Kidney epithelial cell (primary cell): ENCODE measurements at regions not wholly inside any gene's neighbourhood (a gene's known extent, or its start where the extent isn't known, plus 50 kb on each side); places are given as distances from the start of the nearest gene placed in this dataset.

Experiments used
- DNase-seq: peaks from one replicate; pipeline ENCODE4 v3.0.0-alpha.2; 2010; ENCODE audit warnings: low read depth
- H3K27me3 ChIP-seq: 2 replicates; pipeline ENCODE4 v1.6.0; 2011; ENCODE audit warnings: low read length; ENCODE audit not compliant: control insufficient read depth, insufficient read depth
- H3K36me3 ChIP-seq: 2 replicates; pipeline ENCODE4 v1.5.1; 2011; ENCODE audit warnings: low read length; ENCODE audit not compliant: control insufficient read depth, insufficient read depth
- H3K4me3 ChIP-seq: 2 replicates; pipeline ENCODE4 v1.5.1; 2011; ENCODE audit warnings: low read depth, mild to moderate bottlenecking, control low read depth, low read length
- CTCF ChIP-seq: IDR thresholded peaks from 2 replicates; pipeline ENCODE4 v1.5.1; 2011; ENCODE audit warnings: mild to moderate bottlenecking, moderate library complexity, low read length, control low read depth, inconsistent platforms; ENCODE audit not compliant: insufficient read depth, poor library complexity, severe bottlenecking

DNA sequence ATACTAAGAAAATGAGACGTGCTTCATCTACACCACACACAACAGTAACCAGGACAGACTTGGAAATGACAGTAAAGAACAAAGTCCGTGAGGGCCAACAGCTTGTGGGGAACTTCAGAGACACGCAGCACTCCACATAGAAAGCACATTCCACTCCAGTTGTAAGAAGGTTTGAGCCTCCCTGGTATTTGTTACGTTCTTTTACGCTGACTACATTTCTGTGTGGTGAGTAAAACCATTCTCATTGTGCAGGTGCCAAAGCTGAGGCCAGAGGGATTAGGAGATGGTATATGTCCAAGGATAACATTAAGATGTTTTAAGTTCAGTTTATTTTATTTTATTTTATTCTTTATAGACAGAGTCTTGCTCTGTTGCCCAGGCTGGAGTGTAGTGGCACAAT is 1189.9 kb downstream of the UQCRFS1 start:
- H3K4me3 ChIP-seq, result no peak overlapping the region
- no peaks in the 10 kb centered on the region for H3K27me3 ChIP-seq
- no peaks in the 10 kb centered on the region for H3K36me3 ChIP-seq
- no peak for DNase-seq
- TF ChIP-seq CTCF, result no peak

- H3K36me3 ChIP-seq, result no peaks in the 10 kb centered on the region
- DNase-seq, result no peak
- H3K4me3 ChIP-seq, result no peak overlapping the region
- no peak for TF ChIP-seq CTCF
- H3K27me3 ChIP-seq, result no peaks in the 10 kb centered on the region
Observed at GRCh38 chr19:28022506-28022905, 1190.4 kb downstream of the UQCRFS1 start.

DNA sequence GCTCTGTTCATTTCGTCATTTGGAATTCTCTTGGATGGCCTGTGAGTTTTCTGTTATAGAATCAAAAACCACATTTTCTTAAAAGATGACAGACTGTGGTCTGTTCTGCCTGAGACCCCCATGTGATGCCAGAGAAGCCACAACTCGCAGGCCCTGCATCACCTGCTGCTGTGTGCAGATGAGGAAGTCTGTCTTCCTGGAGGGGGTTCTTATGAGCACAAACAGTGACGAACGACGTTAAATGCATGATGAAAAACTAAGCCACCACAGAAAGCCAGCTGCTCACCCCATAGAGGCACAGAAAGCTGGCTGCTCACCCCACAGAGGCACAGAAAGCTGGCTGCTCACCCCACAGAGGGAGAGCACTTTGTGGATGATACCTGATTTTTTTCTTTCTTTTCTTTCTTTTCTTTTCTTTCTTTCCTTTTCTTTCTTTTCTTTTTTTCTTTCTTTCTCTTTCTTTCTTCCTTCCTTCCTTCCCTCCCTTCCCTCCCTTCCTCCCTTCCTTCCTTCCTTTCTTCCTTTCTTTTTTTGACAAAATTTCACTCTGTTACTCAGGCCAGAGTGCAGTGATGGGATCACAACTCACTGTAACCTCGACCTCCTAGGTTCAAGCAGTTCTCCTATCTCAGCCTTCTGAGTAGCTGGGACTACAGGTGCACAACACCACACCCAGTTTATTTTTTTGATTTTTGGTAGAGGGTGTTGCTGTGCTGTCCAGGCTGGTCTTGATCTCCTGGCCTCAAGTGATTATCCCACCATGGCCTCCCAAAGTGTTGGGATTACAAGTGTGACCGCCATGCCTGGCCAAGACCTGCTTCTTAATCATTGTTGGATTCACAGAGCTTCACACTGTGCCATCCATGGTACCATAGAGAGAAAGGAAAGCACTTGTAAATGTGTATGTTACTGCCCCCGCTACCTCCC is 1191.4 kb downstream of the UQCRFS1 start:
- no peaks in the 10 kb centered on the region for H3K27me3 ChIP-seq
- DNase-seq, result no peak
- no peaks in the 10 kb centered on the region for H3K36me3 ChIP-seq
- H3K4me3 ChIP-seq, result no peak overlapping the region
- TF ChIP-seq CTCF, result no peak

DNA sequence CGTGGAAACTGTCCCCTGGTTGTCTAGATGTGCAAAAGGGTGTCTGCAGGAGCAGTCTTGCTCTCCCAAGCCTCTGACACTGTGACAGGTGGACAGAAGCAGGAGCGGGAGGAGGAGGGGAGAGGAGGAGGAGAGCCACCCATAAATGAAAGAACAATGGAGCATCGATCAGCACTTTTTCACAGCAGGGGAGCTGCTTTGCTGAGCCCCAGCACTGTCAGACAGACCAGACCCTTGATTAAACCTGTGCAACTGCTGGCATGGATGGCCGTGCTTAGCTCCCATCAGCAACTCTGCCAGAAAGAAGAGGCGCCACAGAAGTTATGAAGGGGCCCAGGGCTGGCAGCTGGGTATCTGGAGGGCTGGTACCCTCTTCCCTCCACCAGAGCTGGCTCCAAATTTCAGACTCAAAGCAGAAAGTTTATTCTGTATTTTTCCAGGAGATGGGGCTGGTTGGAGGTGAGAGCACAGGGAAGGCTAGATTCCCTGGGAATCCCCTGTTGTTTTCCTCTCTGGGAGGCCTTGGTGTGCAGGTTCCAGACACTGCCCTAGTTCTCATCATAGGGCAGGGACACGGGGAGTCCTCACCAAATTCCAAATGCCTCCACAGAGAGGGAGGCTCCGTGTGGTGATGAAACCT is 1192.2 kb downstream of the UQCRFS1 start:
- H3K4me3 ChIP-seq, result no peak overlapping the region
- no peaks in the 10 kb centered on the region for H3K27me3 ChIP-seq
- no peaks in the 10 kb centered on the region for H3K36me3 ChIP-seq
- no peak for TF ChIP-seq CTCF
- DNase-seq, result no peak

DNA sequence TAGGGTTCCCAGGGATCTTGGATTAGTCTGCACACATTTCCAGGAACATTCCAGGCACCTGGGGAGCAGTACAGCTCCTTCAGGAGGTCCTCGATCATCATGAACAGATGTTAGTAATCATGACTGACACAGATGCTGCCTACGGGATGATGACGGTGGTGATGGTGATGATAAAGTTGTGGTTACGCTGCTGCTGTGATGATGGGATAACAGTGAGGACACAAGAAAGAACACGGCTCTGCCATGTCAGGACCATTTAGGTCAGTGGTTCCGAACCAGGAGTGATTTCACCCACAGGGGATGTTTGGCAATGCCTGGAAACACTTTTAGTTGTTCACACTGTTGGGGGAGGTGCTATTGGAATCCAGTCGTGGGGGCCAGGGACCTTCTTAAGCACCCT is 1193.0 kb downstream of the UQCRFS1 start:
- no peak for TF ChIP-seq CTCF
- H3K4me3 ChIP-seq, result no peak overlapping the region
- no peaks in the 10 kb centered on the region for H3K36me3 ChIP-seq
- H3K27me3 ChIP-seq, result no peaks in the 10 kb centered on the region
- no peak for DNase-seq
